Suppressor macrophage treated with lipopolysaccharide for 4 hours (primary cell): ENCODE measurements at regions not wholly inside any gene's neighbourhood (a gene's known extent, or its start where the extent isn't known, plus 50 kb on each side); places are given as distances from the start of the nearest gene placed in this dataset.
A peak's percentile ranks its signal among the peaks of the same experiment; 100 is the strongest.

Source experiments
- DNase-seq: peaks from one replicate; pipeline ENCODE4 v3.0.0-alpha.2; 2020

DNA sequence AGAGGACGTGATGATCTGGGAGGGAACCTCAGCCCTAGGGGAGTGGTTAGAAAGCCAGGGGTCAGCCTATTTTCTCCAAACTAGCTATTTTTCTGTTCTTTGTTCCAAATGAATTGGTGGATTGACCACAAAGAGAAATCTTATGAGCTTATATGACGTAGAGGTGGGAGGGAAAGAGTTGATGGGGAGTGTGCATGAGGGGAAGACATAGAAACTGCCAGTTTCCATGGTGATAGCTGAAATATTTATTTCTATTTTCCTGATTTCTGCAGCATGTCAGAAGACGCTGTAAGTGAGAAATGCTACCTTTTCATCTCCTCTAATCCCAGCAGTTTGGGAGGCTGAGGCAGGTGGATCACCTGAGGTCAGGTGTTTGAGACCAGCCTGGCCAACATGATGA is 51.4 kb upstream of the CISTR start:
- no peak for DNase-seq

DNA sequence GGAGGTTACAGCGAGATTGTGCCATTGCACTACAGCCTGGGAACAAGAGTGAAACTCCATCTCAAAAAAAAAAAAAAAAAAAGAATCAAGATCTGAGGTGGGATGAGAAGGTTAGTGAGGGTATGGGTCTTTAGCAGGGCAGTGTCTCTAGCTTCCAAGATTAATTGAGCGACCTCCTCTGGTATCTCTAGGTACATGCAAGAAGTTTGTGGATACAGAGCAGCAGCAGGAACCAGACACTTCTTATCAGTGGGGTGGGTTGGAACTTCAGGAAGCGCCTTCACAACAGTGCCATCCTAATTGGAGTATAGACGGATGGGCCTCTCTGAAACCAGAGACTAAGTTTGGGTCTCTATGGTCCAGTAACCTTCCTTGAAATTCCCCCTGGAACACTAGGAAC is 51.9 kb upstream of the CISTR start:
- DNase-seq: no peak

GRCh38 chr12:53804429-53804828 is 52.6 kb upstream of the CISTR start:
- no peak for DNase-seq

- DNase-seq: no peak
Observed at GRCh38 chr12:53805067-53805466, 53.3 kb upstream of the CISTR start.

DNA sequence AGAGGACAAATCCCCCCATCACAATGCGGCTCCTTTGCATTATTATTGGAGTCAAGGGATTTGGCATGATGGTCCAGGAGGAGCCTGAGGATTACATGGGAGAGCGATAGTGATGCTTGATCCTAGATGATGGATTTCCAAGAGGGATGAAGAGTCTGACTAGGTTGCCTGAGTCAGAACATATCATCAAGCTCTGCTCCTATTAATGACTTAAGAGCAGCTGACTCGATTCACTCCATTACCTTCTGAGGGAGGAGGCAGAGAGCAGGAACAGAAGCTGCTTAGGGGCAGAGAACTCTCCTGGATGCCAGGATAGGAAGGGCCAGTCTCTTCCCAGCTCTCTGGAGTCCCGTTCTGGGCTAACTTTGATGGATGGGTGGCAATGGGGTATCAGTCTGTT is 54.0 kb upstream of the CISTR start:
- no peak for DNase-seq

DNA sequence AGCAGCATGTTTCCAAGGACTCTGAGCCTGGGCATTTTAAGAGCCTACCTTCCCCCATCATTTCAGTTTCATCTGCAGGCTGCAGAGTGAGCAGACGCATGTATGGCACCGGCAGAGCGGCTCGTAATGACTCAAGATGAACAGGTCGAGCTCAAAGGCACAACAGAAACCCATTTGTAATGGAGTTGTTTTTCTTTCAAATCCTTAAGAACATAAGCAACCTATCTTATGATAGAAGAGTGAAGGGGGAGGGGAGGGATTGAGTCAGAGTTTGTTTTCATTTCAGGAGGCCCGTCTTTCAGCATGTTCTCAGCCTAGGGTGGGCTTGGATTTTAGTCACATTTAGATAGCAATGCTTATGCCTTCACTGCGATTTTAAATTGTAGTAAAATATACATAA is 54.9 kb upstream of the CISTR start:
- no peak for DNase-seq

- no peak for DNase-seq
Observed at GRCh38 chr12:53807322-53807860, 55.6 kb upstream of the CISTR start.

DNA sequence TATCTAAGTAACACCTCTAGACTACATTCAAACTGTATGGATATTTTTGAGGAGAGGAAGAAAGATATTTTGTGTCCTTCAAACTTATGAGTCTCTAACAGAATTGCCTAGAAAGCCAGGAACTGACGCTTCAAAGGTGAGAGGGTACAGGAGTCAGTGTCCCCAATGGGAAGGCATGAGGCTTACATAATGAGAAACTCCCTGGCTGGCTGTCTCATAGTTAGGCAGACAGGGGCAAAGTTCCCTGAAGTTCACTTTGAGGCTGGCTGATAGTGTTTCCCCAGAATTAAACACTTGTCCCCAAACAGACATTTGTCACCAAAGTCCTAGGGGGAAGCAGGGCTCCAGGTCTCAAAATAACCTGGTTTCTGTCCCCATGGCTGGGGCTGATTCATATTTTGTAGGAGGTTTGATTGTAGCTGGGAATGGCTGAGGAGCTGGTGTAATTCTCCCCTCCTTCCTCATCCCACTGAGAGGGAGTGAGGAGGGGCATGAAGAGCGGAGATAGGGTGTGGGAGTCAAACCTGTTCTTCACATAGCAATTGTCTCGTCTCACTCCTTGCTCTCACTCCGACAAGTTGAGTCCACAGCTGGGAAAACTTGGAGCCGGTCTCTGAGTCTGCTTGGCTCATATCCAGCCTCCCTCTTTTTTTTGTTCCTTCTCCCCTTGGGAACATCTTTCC is 56.4 kb upstream of the CISTR start:
- no peak for DNase-seq

DNA sequence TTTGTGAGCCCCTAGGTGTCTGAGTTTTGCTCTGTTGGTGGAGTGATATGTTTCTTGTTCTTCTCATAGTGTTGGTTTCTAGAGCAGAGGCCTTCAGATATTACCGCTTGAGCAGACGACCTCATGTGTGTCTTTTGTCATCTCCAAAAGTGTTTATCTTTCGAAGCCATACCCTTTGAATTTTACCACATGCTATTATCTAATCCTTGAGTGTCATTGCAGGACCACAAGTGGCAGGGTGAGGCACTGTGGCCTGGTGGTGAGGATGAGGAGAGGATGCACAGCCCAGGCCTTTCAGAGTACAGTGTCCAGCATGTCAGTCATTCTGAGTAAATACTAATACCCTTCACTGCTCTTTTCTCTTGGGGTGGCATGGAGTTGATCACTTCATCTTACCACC is 57.2 kb upstream of the CISTR start:
- no peak for DNase-seq

GRCh38 chr12:53810950-53811349 is 59.2 kb upstream of the CISTR start:
- DNase-seq: no peak

GRCh38 chr12:53811606-53812005 is 59.8 kb upstream of the CISTR start:
- DNase-seq: no peak

- no peak for DNase-seq
Observed at GRCh38 chr12:53816360-53817020, 64.7 kb upstream of the CISTR start.

DNA sequence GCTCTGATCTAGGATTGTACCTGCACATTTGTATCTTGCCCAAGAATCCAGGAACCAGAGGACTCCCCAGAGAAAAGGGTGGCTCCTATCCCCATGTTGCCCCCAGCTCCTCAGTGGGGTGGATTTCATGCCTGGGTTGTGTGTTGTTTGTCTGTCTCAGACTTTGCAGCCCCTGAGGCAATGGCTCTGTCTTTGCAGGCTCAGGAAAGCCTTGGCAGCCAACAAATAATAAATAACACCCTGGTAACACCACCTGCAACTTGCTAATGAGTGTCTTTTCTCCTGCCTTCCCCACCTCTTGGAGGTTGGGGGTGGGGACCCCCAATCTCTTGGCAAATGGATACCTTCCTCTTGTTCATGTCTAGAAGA is 65.2 kb upstream of the CISTR start:
- no peak for DNase-seq

- DNase-seq: peak; percentile 17
Observed at GRCh38 chr12:53820514-53821306, 68.9 kb upstream of the CISTR start.

DNA sequence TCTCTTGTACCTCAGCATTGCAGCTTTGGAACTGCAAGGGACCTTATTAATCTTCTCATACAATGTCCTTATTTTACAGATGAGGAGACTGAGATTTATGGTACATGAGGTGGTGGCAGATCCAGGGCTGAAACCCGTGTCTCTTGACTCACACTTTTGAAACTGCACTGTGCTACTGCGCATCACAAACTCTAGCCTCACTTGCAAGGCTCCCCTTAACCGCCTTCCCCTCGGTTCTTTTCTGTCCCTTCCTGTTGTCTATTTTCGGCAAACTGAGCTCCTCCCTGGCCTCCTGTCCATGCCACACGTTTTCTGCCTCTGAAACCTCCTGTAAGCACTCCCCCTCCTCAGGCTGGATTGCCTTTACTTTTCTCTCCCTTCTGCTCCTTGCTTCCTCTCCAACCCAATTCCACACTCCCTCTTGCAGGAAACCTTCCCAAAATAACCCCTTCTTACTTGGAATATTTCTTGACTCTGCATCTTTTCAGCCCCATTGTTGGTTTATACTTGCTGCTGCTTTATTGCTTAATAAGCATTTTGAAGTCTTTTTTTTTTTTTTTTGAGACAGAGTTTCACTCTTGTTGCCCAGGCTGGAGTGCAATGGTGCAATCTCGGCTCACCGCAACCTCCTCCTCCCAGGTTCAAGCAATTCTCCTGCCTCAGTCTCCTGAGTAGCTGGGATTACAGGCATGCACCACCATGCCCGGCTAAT is 72.4 kb upstream of the CISTR start:
- no peak for DNase-seq

DNA sequence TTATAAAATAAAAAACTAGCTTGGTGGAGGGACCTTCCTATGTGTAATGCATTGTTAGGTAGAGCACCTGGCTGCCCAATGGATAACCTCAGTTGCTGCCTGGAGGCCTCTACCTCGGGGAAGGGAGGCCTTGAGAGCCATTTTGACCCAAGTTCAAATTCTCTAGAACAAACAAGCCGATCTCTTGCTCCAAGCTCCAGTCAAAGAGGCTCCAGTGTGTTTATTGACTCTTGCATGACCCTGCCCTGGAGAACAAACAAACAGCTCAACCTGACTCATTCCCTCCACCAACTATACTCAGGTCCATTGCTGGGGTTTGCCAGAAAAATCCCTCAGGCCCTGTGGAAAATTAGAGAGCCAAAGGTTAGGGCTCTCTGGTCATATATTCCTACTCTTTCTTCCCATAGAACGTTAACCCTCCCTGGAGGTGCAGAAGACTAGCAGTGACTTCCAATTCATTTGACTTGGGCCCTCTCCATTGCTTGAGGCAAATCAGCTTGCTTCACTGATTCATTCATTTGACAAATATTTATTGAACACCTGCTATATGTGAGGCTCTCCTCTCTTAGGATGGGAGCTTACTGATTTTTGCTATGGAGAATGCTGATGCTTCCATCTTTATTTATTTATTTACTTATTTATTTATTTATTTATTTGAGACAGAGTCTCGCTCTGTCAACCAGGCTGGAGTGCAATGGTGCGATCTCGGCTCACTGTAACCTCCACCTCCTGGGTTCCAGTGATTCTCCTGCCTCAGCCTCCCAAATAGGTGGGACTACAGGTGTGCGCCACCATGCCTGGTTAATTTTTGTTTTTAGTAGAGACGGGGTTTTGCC is 73.7 kb upstream of the CISTR start:
- DNase-seq: no peak

GRCh38 chr12:53827306-53827705 is 75.5 kb upstream of the CISTR start:
- no peak for DNase-seq

DNA sequence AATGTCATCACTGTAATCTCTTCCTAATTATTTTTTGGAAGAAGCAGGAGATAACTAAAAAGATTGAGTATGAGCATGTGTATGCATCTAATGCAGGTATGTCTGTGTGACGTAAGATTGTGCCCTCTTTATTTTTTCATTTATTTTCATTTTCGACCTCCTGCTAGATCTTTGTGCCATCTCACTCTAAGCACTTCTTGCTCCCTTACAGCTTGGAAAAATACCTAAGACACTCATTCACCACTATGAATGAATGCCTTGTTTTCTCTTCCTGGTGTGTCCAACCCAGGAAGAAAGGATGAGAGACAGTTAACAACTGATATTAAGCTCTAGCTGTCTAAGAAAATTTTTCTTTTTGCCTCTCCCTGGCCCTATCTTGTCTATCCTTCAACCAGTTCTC is 76.8 kb upstream of the CISTR start:
- DNase-seq: no peak

- DNase-seq: no peak
Observed at GRCh38 chr12:53829130-53829819, 77.5 kb upstream of the CISTR start.

DNA sequence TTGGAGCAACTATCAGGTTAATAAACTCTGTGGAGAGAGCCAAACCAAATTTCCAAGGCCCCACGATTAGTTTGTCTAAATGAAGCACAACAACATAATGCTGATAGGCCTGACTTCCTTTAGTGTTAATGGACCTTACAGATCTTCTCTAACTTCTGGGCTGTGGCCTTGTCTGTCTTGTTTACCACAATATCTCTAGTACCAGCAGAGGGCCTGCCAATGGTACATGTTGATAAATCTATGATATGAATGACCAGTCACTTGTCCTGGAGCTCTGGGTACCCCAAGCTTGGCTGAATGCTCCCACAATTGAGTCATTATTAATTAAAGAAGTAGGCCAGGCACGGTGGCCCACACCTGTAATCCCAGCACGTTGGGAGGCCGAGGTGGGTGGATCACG is 78.9 kb upstream of the CISTR start:
- DNase-seq: no peak

GRCh38 chr12:53836119-53836655 is 84.4 kb upstream of the CISTR start:
- no peak for DNase-seq
